EL (cell line): ENCODE measurements at regions not wholly inside any gene's neighbourhood (a gene's known extent, or its start where the extent isn't known, plus 50 kb on each side); places are given as distances from the start of the nearest gene placed in this dataset.
A peak's percentile ranks its signal among the peaks of the same experiment; 100 is the strongest.

Source experiments
- DNase-seq: peaks from one replicate; pipeline ENCODE4 v3.0.0-alpha.2; 2016

DNA sequence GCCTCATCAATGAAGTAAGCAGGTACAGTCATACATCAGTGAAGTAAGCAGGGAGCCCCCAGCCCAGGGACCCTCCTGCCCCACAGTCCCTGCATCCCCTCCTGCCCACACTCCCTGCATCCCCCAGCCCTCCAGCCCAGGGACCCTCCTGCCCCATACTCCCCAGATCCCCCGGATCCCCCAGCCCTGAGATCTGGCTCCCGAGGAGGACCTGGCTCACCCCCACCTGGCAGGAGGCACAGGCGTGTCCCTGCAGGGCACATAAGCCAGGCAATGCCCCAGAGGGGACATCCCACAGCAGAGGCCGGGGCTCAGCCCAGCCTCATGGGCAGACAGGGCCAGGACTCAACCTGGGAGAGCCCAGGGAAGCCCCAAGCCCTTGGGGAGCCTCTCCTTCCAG lies 53.6 kb upstream of the TPM4 start:
- DNase-seq, result no peak

DNA sequence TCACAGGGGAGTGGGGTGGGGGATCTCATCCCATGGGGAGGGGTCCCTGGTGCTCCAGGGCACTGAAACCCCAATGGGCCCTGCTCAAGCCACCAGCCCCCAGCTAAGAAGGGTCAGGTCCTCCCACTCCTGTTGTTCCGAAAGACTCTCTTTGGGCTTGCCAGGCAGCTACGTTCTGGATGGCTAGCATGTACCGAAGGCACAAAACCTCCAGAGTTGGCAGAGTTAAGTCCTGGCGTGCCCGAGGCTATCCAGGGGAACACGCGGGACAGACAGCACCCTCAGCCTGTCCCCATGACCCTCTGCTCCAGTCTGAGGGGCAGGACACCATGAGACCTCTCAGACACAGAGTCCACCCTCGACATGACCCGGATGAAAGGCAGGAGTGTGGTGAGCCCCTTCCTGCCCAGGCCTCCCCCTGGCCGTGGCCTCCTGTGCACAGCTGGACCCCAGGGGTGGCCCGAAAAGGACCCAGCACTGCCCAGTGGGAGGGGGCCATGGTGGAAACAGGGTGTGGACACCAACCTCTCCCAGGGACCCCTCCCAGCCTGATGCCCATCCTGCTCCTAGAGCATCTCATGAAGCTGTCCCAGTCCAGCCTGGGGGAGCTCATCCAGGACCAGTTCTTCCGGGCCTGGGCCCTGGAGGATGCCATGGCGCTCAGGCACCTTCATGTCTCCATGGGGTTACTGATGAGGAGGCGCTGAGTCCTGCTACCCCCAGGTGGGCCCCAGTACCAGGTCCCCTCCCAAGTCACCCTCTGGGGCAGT lies 53.0 kb upstream of the TPM4 start:
- DNase-seq, result no peak

DNA sequence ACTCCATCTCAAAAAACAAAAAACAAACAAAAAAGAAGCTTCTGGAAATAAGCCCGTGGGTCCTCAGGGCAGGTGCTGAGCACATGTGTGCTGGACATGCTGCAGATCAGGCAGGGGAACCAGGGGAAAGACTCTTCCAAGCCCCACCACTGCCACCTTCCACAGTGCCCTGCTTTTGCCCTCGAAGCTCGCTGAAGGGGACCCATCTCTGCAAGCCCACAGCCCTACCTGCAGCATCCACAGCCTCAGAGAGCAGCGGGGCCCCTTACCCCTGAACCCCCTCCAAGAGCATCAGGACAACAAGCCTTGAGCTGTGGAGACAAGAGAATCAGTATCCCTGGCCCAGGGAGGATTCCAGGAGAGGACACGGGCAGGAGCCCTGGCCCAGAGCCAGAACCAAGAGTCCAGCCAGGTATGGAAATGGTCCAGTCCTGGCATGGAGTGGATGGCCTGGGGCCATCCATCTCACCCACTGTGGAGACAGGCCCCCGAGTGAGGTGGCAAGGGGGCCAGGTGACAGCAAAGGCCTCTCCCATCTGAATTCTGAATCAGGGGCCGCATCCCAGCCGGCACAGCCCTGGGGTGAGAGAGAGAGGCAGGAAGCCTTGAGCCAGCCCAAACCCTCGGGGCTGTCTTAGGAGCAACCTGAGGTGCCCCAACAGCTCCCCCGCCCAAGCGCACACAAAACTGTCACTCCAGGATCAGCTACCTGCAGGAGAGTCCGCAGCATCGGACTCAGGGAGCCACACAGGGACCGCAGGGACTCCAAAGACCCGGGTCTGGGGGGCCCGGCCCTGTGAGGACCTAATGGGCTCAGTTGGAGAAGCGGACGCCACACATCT lies 51.8 kb upstream of the TPM4 start:
- DNase-seq, result no peak

GRCh38 chr19:16025108-16026101 lies 50.9 kb upstream of the TPM4 start:
- peak; percentile 78 for DNase-seq

DNA sequence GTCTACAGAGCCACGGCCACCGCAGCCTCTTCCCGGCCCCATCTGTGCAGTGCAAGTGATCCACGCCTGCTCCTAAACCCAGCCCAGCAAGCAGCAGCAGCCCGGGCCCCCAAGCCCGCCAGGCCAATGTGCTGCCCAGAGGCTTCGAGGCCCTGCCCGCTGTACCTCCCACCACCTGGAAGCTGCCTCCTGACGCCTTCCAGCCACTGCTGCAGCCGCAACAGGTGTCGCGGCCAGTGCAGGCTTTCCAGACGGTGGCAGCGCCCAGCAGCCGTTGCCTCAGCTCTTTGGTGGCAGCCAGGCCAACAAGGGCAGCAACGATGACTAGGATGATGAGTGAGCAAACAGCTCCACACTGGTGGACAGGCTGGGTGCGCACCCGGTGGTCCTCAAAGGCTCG lies 50.2 kb upstream of the TPM4 start:
- DNase-seq, result no peak
